WTC11 (cell line): ENCODE measurements at regions not wholly inside any gene's neighbourhood (a gene's known extent, or its start where the extent isn't known, plus 50 kb on each side); places are given as distances from the start of the nearest gene placed in this dataset.

Source experiments
- CTCF ChIP-seq: fragments of 200-600 bp; IDR thresholded peaks from 2 replicates; pipeline ENCODE4 v1.8.0; 2022; ENCODE audit warnings: antibody characterized with exemption
- E2F4 ChIP-seq: sonication (generic); formaldehyde crosslinking; IDR thresholded peaks from 2 replicates; pipeline ENCODE4 v1.8.1; 2022; ENCODE audit warnings: low read depth, mild to moderate bottlenecking, moderate library complexity, missing genetic modification reagents, borderline replicate concordance
- E2F5 ChIP-seq: sonication (generic); formaldehyde crosslinking; IDR thresholded peaks from 2 replicates; pipeline ENCODE4 v1.8.1; 2022; ENCODE audit warnings: mild to moderate bottlenecking, moderate library complexity, missing genetic modification reagents
- MAX ChIP-seq: sonication (generic); formaldehyde crosslinking; IDR thresholded peaks from 2 replicates; pipeline ENCODE4 v1.8.0; 2022; ENCODE audit warnings: mild to moderate bottlenecking, missing genetic modification reagents
- MLX ChIP-seq: sonication (generic); formaldehyde crosslinking; IDR thresholded peaks from 2 replicates; pipeline ENCODE4 v1.8.1; 2023; ENCODE audit warnings: mild to moderate bottlenecking, missing genetic modification reagents, moderate library complexity
- PREB ChIP-seq: sonication (generic); formaldehyde crosslinking; IDR thresholded peaks from 2 replicates; pipeline ENCODE4 v1.8.1; 2022; ENCODE audit warnings: mild to moderate bottlenecking, missing genetic modification reagents, moderate library complexity, borderline replicate concordance
- TCF7 ChIP-seq: sonication (generic); formaldehyde crosslinking; IDR thresholded peaks from 2 replicates; pipeline ENCODE4 v1.8.0; 2022; ENCODE audit warnings: mild to moderate bottlenecking, low read depth, missing genetic modification reagents, moderate library complexity
- TEAD1 ChIP-seq: sonication (generic); formaldehyde crosslinking; IDR thresholded peaks from 2 replicates; pipeline ENCODE4 v1.8.0; 2022; ENCODE audit warnings: mild to moderate bottlenecking, missing genetic modification reagents
- ZNF423 ChIP-seq: fragments of 250-450 bp; sonication (Bioruptor Pico); IDR thresholded peaks from 2 replicates; pipeline ENCODE4 v2.1.2; 2022; ENCODE audit warnings: mild to moderate bottlenecking, moderate library complexity

GRCh38 chr10:34940436-34940835, 125.3 kb upstream of the PARD3 start:
- no peak for TF ChIP-seq E2F4
- no peak for TF ChIP-seq CTCF
- no peak for TF ChIP-seq MAX (CRISPR knock-in tag)
- TF ChIP-seq TEAD1 (CRISPR knock-in tag) = no peak
- TF ChIP-seq TCF7 = no peak
- no peak for TF ChIP-seq ZNF423
- TF ChIP-seq MLX = no peak
- TF ChIP-seq PREB (CRISPR knock-in tag) = no peak
- TF ChIP-seq E2F5 (CRISPR knock-in tag) = no peak
